ENCODE measurements at regions not wholly inside any gene's neighbourhood (a gene's known extent, or its start where the extent isn't known, plus 50 kb on each side); places are given as distances from the start of the nearest gene placed in this dataset.

- BruUV-seq (replicated peaks), result no TSS peak
- no peak for ATAC-seq
- POLR2A ChIA-PET, result no interaction called here
Observed at GRCh38 chr7:17402628-17403278, 104.3 kb downstream of the AHR start.

GRCh38 chr7:17404006-17404405 is 105.6 kb downstream of the AHR start:
- H3K9me3 ChIP-seq (ENCODE audit: control insufficient read depth, insufficient read depth, low read depth, low read length), result no peaks in the 10 kb centered on the region
- peaks cover 8% of the 10 kb centered on the region for H3K4me1 ChIP-seq (ENCODE audit: control insufficient read depth, insufficient read depth, low read length)
- in situ Hi-C loops (cut with HindIII; ENCODE audit: low pct_unique_long_range_greater_than_20kb, low sequenced_read_pairs), result no loop called here
- DNase-seq (ENCODE audit: low read depth, low spot score) (no peak), ATAC-seq (no peak)
- no TSS peak for BruUV-seq (replicated peaks)
- TF ChIP-seq SIN3A (IDR thresholded peaks at IDR 0.05; ENCODE audit: borderline replicate concordance, insufficient read depth, low read depth, low read length) (no peak), POLR2AphosphoS5 (IDR thresholded peaks at IDR 0.05; ENCODE audit: low read depth, low read length) (no peak), TCF7L2 (IDR thresholded peaks at IDR 0.05; ENCODE audit: low read depth, low read length) (no peak), REST (IDR thresholded peaks at IDR 0.05; ENCODE audit: insufficient read depth in 1 of 2, low read depth in 2 of 2, low read length in 1 of 2) (no peak), CTCF (IDR thresholded peaks at IDR 0.05) (no peak)
- H3K27me3 ChIP-seq (ENCODE audit: control insufficient read depth, insufficient read depth, low read length), result no peaks in the 10 kb centered on the region
- no peak overlapping the region for H3K27ac ChIP-seq (ENCODE audit: low read length)
- no peak overlapping the region for H3K4me3 ChIP-seq (ENCODE audit: low read depth in 2 of 2, low read length in 2 of 2)
- no peaks in the 10 kb centered on the region for H3K36me3 ChIP-seq (ENCODE audit: control insufficient read depth, insufficient read depth, low read length)
- ChIA-PET CTCF (no interaction called here), POLR2A (no interaction called here)
- intact Hi-C loops (cut with micrococcal nuclease; ENCODE audit: unreplicated experiment), result no loop called here

More at GRCh38 chr7:17402628-17403278, 104.3 kb downstream of the AHR start:
- Histone ChIP-seq H3K4me1 (ENCODE audit: control insufficient read depth, insufficient read depth, low read length) (no peaks in the 10 kb centered on the region; the same call in 1 of the 2 replicates), H3K27ac (ENCODE audit: low read length) (no peak overlapping the region), H3K36me3 (ENCODE audit: control insufficient read depth, insufficient read depth, low read length) (no peaks in the 10 kb centered on the region), H3K9me3 (ENCODE audit: control insufficient read depth, insufficient read depth, low read depth, low read length) (no peaks in the 10 kb centered on the region), H3K27me3 (ENCODE audit: control insufficient read depth, insufficient read depth, low read length) (no peaks in the 10 kb centered on the region), H3K4me3 (ENCODE audit: low read depth in 2 of 2, low read length in 2 of 2) (no peak overlapping the region)
- in situ Hi-C loops (cut with HindIII; ENCODE audit: low pct_unique_long_range_greater_than_20kb, low sequenced_read_pairs) (no loop called here), intact Hi-C loops (cut with micrococcal nuclease; ENCODE audit: unreplicated experiment) (no loop called here)
- TF ChIP-seq REST (IDR thresholded peaks at IDR 0.05; ENCODE audit: insufficient read depth in 1 of 2, low read depth in 2 of 2, low read length in 1 of 2) (no peak), CTCF (IDR thresholded peaks at IDR 0.05) (no peak), SIN3A (IDR thresholded peaks at IDR 0.05; ENCODE audit: borderline replicate concordance, insufficient read depth, low read depth, low read length) (no peak), POLR2AphosphoS5 (IDR thresholded peaks at IDR 0.05; ENCODE audit: low read depth, low read length) (no peak), TCF7L2 (IDR thresholded peaks at IDR 0.05; ENCODE audit: low read depth, low read length) (no peak)
- DNase-seq (ENCODE audit: low read depth, low spot score), result no peak
- CTCF ChIA-PET, result interaction anchor here (0.7 kb wide), 1 partner anchor 14 kb away, joined by 11 read pairs; no protein-coding TSS in a partner anchor
